H9 (cell line): ENCODE measurements at regions not wholly inside any gene's neighbourhood (a gene's known extent, or its start where the extent isn't known, plus 50 kb on each side); places are given as distances from the start of the nearest gene placed in this dataset.

Experiments used
- DNase-seq: peaks from one replicate; pipeline ENCODE4 v3.0.0-alpha.2; 2017
- H2AFZ ChIP-seq: one replicate; pipeline ENCODE4 v1.6.1; 2013; ENCODE audit warnings: mild to moderate bottlenecking, low read length, control low read depth, moderate library complexity
- H2AK5ac ChIP-seq: 2 replicates; pipeline ENCODE4 v1.6.1; 2013; ENCODE audit warnings: low read length, control low read depth, mixed read lengths; ENCODE audit not compliant: insufficient read length
- H2BK120ac ChIP-seq: one replicate; pipeline ENCODE4 v1.6.1; 2013; ENCODE audit warnings: low read depth, mild to moderate bottlenecking, low read length, control low read depth, inconsistent platforms; ENCODE audit not compliant: poor library complexity, severe bottlenecking
- H2BK12ac ChIP-seq: 2 replicates; pipeline ENCODE4 v1.6.1; 2013; ENCODE audit warnings: low read length, control low read depth, mixed read lengths, low read depth; ENCODE audit not compliant: insufficient read length
- H2BK15ac ChIP-seq: 2 replicates; pipeline ENCODE4 v1.6.1; 2013; ENCODE audit warnings: low read depth, low read length, control low read depth
- H2BK20ac ChIP-seq: one replicate; pipeline ENCODE4 v1.6.1; 2013; ENCODE audit warnings: low read depth, mild to moderate bottlenecking, low read length, control low read depth, inconsistent platforms; ENCODE audit not compliant: poor library complexity, severe bottlenecking
- H2BK5ac ChIP-seq: 2 replicates; pipeline ENCODE4 v1.6.1; 2013; ENCODE audit warnings: low read length, control low read depth, mixed read lengths; ENCODE audit not compliant: insufficient read length
- H3K14ac ChIP-seq: 2 replicates; pipeline ENCODE4 v1.6.1; 2013; ENCODE audit warnings: low read length, control low read depth; ENCODE audit not compliant: insufficient read depth
- H3K18ac ChIP-seq: 2 replicates; pipeline ENCODE4 v1.6.1; 2013; ENCODE audit warnings: low read depth, mild to moderate bottlenecking, mixed read lengths, low read length, control low read depth; ENCODE audit not compliant: insufficient read length
- H3K23ac ChIP-seq: 2 replicates; pipeline ENCODE4 v1.6.1; 2013; ENCODE audit warnings: low read length, control low read depth, mixed read lengths, low read depth; ENCODE audit not compliant: insufficient read length
- H3K23me2 ChIP-seq: 2 replicates; pipeline ENCODE4 v1.6.1; 2013; ENCODE audit warnings: low read depth, mild to moderate bottlenecking, mixed read lengths, low read length, control low read depth; ENCODE audit not compliant: insufficient read length, poor library complexity, severe bottlenecking
- H3K27ac ChIP-seq: 2 replicates; pipeline ENCODE4 v1.5.1; 2013; ENCODE audit warnings: low read length, control low read depth, mixed read lengths, low read depth; ENCODE audit not compliant: insufficient read length
- H3K27me3 ChIP-seq: 2 replicates; pipeline ENCODE4 v1.6.1; 2013; ENCODE audit warnings: low read length, control low read depth, inconsistent platforms; ENCODE audit not compliant: insufficient read depth
- H3K4ac ChIP-seq: 2 replicates; pipeline ENCODE4 v1.6.1; 2013; ENCODE audit warnings: low read depth, mild to moderate bottlenecking, control low read depth, inconsistent platforms, low read length, moderate library complexity
- H3K4me1 ChIP-seq: 2 replicates; pipeline ENCODE4 v1.6.1; 2013; ENCODE audit warnings: low read length, control low read depth, inconsistent platforms; ENCODE audit not compliant: insufficient read depth
- H3K4me2 ChIP-seq: 2 replicates; pipeline ENCODE4 v1.6.1; 2013; ENCODE audit warnings: low read length, control low read depth, mixed read lengths; ENCODE audit not compliant: insufficient read length, insufficient read depth
- H3K56ac ChIP-seq: 2 replicates; pipeline ENCODE4 v1.6.1; 2013; ENCODE audit warnings: low read depth, mild to moderate bottlenecking, mixed read lengths, low read length, control low read depth; ENCODE audit not compliant: insufficient read length
- H3K79me1 ChIP-seq: 2 replicates; pipeline ENCODE4 v1.6.1; 2013; ENCODE audit warnings: low read depth, mild to moderate bottlenecking, moderate library complexity, low read length, control low read depth, inconsistent platforms; ENCODE audit not compliant: insufficient read depth, poor library complexity, severe bottlenecking
- H3K79me2 ChIP-seq: 2 replicates; pipeline ENCODE4 v1.6.1; 2013; ENCODE audit warnings: low read length, control low read depth, inconsistent platforms; ENCODE audit not compliant: insufficient read depth
- H3K9ac ChIP-seq: 2 replicates; pipeline ENCODE4 v1.6.1; 2013; ENCODE audit warnings: low read length, control low read depth, mixed read lengths; ENCODE audit not compliant: insufficient read length; ENCODE audit errors: extremely low read depth
- H3K9me3 ChIP-seq: one replicate; pipeline ENCODE4 v1.6.1; 2013; ENCODE audit warnings: low read depth, low read length, inconsistent platforms; ENCODE audit not compliant: control insufficient read depth
- H3T11ph ChIP-seq: one replicate; pipeline ENCODE4 v1.6.1; 2013; ENCODE audit warnings: mild to moderate bottlenecking, low read length, control low read depth, inconsistent platforms
- H4K20me1 ChIP-seq: one replicate; pipeline ENCODE4 v1.6.1; 2013; ENCODE audit not compliant: control insufficient read depth, insufficient read length, insufficient read depth
- H4K5ac ChIP-seq: 2 replicates; pipeline ENCODE4 v1.6.1; 2013; ENCODE audit warnings: low read depth, mild to moderate bottlenecking, mixed read lengths, low read length, control low read depth; ENCODE audit not compliant: insufficient read length
- H4K8ac ChIP-seq: replicated peaks from 2 replicates; pipeline ENCODE4 v1.6.1; 2013; ENCODE audit warnings: low read length, control low read depth, mixed read lengths, low read depth; ENCODE audit not compliant: insufficient read length
- H4K91ac ChIP-seq: 2 replicates; pipeline ENCODE4 v1.6.1; 2013; ENCODE audit warnings: low read depth, mild to moderate bottlenecking, moderate library complexity, mixed read lengths, low read length, control low read depth; ENCODE audit not compliant: insufficient read length
- H3K27ac Mint-ChIP-seq, 3 experiments: 2 replicates in 2 of 3; 3 replicates in 1 of 3; pipeline ENCODE4 v1.8.0; 2020 to 2021; ENCODE audit warnings: mixed read lengths in 3 of 3, mild to moderate bottlenecking in 1 of 3, moderate library complexity in 1 of 3
- H3K27me3 Mint-ChIP-seq: 2 replicates; pipeline ENCODE4 v1.8.0; 2021; ENCODE audit warnings: low read depth, mild to moderate bottlenecking, moderate library complexity, mixed read lengths
- H3K36me3 Mint-ChIP-seq, 3 experiments: 2 replicates in 2 of 3; 3 replicates in 1 of 3; pipeline ENCODE4 v1.8.0; 2020 to 2021; ENCODE audit warnings: low read depth in 3 of 3, mixed read lengths in 3 of 3; ENCODE audit not compliant: insufficient read depth in 1 of 3
- H3K4me1 Mint-ChIP-seq, 2 experiments: 2 replicates each; pipeline ENCODE4 v1.8.0; 2020; ENCODE audit warnings: mixed read lengths in 2 of 2
- H3K4me3 Mint-ChIP-seq, 2 experiments: 2 replicates in 1 of 2; 3 replicates in 1 of 2; pipeline ENCODE4 v1.8.0; 2020 to 2021; ENCODE audit warnings: mild to moderate bottlenecking in 2 of 2, mixed read lengths in 2 of 2, moderate library complexity in 1 of 2
- H3K9me3 Mint-ChIP-seq, 2 experiments: 2 replicates in 1 of 2; 3 replicates in 1 of 2; pipeline ENCODE4 v1.8.0; 2020; ENCODE audit warnings: mild to moderate bottlenecking in 2 of 2, mixed read lengths in 2 of 2, moderate library complexity in 1 of 2
- TF ChIP-seq, protein P1 (sequence below): fragments of 200-600 bp; sonication (generic); conservative IDR thresholded peaks from 3 replicates; pipeline ENCODE4 v1.8.0; 2021; ENCODE audit warnings: antibody characterized with exemption, mild to moderate bottlenecking

DNA sequence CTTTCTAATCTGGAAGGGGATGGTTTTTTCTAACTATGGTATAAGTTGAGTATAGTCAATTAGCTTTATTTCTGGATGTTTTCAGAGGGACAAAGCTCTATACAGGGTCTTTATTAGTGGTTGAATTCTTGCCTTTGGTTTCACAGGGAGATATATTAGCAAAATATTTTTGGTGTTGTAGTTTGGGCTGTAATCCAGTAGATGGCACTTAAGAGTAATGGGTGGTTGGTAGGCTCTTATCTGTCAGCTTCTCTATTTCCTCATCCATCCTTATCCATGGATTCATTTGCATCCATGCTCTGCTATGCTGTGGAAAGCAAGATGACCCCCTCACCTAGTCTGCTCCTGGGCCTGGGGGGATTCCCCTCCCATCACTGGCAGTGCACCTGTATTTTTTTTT lies 363.6 kb upstream of the CYLC2 start:
- Histone ChIP-seq H2BK15ac (no peak overlapping the region), H3K4ac (no peak overlapping the region), H3K14ac (no peak overlapping the region), H3K23ac (no peak overlapping the region), H2AK5ac (no peak overlapping the region), H4K8ac (no peak overlapping the region), H3K79me2 (no peaks in the 10 kb centered on the region), H3K56ac (no peak overlapping the region), H2BK5ac (no peak overlapping the region), H4K91ac (no peak overlapping the region), H3K18ac (no peak overlapping the region), H3K4me2 (no peak overlapping the region), H3K27me3 (no peaks in the 10 kb centered on the region), H3T11ph (no peak overlapping the region), H2BK120ac (no peak overlapping the region), H2AFZ (no peak overlapping the region), H3K9ac (no peak overlapping the region), H3K9me3 (no peaks in the 10 kb centered on the region), H2BK20ac (no peak overlapping the region), H4K20me1 (no peaks in the 10 kb centered on the region), H3K4me1 (no peaks in the 10 kb centered on the region), H3K79me1 (no peaks in the 10 kb centered on the region), H4K5ac (no peak overlapping the region), H2BK12ac (no peak overlapping the region), H3K23me2 (no peaks in the 10 kb centered on the region), H3K27ac (no peak overlapping the region)
- Mint-ChIP-seq H3K27me3 (no peaks in the 10 kb centered on the region), H3K4me3 (no peak overlapping the region), H3K27ac (no peak overlapping the region), H3K4me1 (no peaks in the 10 kb centered on the region), H3K9me3 (peaks cover 36 to 46% of the 10 kb centered on the region in 2 experiments), H3K36me3 (peaks cover 11 to 47% (median 22%) of the 10 kb centered on the region in 3 experiments)
- DNase-seq, result no peak
- TF ChIP-seq, protein P1, sequence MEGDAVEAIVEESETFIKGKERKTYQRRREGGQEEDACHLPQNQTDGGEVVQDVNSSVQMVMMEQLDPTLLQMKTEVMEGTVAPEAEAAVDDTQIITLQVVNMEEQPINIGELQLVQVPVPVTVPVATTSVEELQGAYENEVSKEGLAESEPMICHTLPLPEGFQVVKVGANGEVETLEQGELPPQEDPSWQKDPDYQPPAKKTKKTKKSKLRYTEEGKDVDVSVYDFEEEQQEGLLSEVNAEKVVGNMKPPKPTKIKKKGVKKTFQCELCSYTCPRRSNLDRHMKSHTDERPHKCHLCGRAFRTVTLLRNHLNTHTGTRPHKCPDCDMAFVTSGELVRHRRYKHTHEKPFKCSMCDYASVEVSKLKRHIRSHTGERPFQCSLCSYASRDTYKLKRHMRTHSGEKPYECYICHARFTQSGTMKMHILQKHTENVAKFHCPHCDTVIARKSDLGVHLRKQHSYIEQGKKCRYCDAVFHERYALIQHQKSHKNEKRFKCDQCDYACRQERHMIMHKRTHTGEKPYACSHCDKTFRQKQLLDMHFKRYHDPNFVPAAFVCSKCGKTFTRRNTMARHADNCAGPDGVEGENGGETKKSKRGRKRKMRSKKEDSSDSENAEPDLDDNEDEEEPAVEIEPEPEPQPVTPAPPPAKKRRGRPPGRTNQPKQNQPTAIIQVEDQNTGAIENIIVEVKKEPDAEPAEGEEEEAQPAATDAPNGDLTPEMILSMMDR, result peak; percentile 67
